Mesodermal cell (in vitro differentiated cells): ENCODE measurements at regions not wholly inside any gene's neighbourhood (a gene's known extent, or its start where the extent isn't known, plus 50 kb on each side); places are given as distances from the start of the nearest gene placed in this dataset.

Experiments used
- H3K27ac ChIP-seq: 2 replicates; pipeline ENCODE4 v1.7.0; 2013; ENCODE audit warnings: mild to moderate bottlenecking, low read depth, low read length, moderate library complexity; ENCODE audit not compliant: severe bottlenecking
- H3K36me3 ChIP-seq: 2 replicates; pipeline ENCODE4 v1.7.1; 2013; ENCODE audit warnings: mild to moderate bottlenecking, low read length, moderate library complexity; ENCODE audit not compliant: control insufficient read depth, insufficient read depth
- H3K4me1 ChIP-seq: one replicate; pipeline ENCODE4 v1.7.1; 2013; ENCODE audit warnings: mild to moderate bottlenecking, low read length; ENCODE audit not compliant: insufficient read depth, control insufficient read depth, poor library complexity, severe bottlenecking
- H3K4me3 ChIP-seq: 2 replicates; pipeline ENCODE4 v1.7.0; 2013; ENCODE audit warnings: low read length, control low read depth, mild to moderate bottlenecking; ENCODE audit not compliant: insufficient read depth, poor library complexity, severe bottlenecking; ENCODE audit errors: extremely low read depth
- H3K9me3 ChIP-seq: 2 replicates; pipeline ENCODE4 v1.7.1; 2013; ENCODE audit warnings: mild to moderate bottlenecking, low read length, moderate library complexity; ENCODE audit not compliant: control insufficient read depth
- WGBS, 2 experiments: methylation state at CpG; one replicate each; pipeline ENCODE4 v1.1.5; 2013; ENCODE audit warnings: missing lambda C conversion rate in 2 of 2; ENCODE audit not compliant: insufficient coverage in 2 of 2; 5-methylcytosine and 5-hydroxymethylcytosine counted together

DNA sequence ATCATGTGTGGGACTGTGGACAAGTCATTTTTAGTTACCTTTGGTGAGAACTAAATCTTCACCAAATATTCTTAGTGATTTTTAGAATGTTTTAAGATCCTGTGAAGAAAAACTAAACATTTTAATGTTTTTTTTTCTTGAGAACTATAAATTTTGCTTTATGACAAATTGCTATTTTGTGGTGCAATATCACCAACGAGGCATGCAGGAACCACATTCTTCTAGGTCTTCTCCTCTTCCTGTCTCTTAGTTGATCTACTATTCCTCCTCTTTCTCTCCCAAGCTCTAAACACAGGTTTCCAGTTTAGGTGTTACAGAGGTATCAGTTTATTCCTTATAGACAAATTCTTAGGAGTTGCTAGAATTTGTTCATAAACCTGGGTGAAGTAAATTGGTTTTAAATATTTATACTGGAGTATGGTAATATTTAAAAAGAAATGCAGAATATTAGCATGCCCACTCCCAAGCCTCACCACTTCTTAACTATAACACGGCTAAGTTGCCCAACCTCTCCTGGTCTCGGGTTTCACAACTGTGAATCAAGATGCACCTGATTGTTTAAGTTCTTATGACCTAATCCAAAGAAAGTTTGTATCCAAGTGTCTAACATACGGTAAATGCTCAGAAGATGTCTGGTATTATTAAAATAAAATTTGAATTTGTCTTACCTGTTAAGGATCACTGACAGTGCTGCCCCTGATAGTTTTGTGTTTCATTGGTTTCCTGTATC, 56.5 kb upstream of the CLNK start:
- no peak overlapping the region for H3K27ac ChIP-seq
- 83% methylated on average over 2 of the region's 4 CpGs; no CpG with 5 or more reads in 1 of the 2 experiments for WGBS, 2 experiments
- no peaks in the 10 kb centered on the region for H3K9me3 ChIP-seq
- H3K4me1 ChIP-seq, result peaks cover 6% of the 10 kb centered on the region
- no peaks in the 10 kb centered on the region for H3K36me3 ChIP-seq
- H3K4me3 ChIP-seq, result no peak overlapping the region

- WGBS, 2 experiments, result 86 to 100% methylated on average over 1 of the region's 1 CpG
- no peak overlapping the region for H3K4me3 ChIP-seq
- H3K9me3 ChIP-seq, result no peaks in the 10 kb centered on the region
- H3K36me3 ChIP-seq, result no peaks in the 10 kb centered on the region
- peaks cover 6% of the 10 kb centered on the region for H3K4me1 ChIP-seq
- H3K27ac ChIP-seq, result no peak overlapping the region
These were observed 55.7 kb upstream of the CLNK start for GRCh38 chr4:10740251-10740650.

- 60 to 86% methylated on average over 1 to 3 of the region's 5 CpGs for WGBS, 2 experiments
- H3K27ac ChIP-seq, result no peak overlapping the region
- no peak overlapping the region for H3K4me3 ChIP-seq
- H3K4me1 ChIP-seq, result peaks cover 6% of the 10 kb centered on the region
- H3K36me3 ChIP-seq, result no peaks in the 10 kb centered on the region
- no peaks in the 10 kb centered on the region for H3K9me3 ChIP-seq
These were observed 54.4 kb upstream of the CLNK start for GRCh38 chr4:10738826-10739489.

DNA sequence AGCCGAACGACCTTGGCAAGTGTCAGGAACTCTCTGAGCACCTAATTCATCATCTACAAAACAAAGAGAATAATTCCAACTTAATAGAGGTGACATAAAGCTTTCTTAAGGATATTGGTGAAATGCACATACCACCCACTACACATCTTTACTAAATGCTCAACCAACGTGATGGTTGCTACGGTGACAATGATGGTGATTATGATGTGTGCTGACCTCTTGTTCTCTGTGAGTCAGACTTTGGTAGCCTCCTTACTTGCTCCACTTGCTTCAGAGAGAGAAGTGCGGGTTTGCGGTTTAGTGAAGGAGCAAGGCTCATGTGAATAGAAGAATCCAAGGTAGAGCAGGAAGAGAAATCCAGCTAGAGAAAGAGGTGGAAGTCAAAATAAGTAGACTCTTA, 52.8 kb upstream of the CLNK start:
- Histone ChIP-seq H3K27ac (no peak overlapping the region), H3K4me3 (no peak overlapping the region), H3K9me3 (no peaks in the 10 kb centered on the region), H3K36me3 (no peaks in the 10 kb centered on the region), H3K4me1 (peaks cover 7% of the 10 kb centered on the region)
- 90% methylated on average over 2 of the region's 6 CpGs; no CpG with 5 or more reads in 1 of the 2 experiments for WGBS, 2 experiments

DNA sequence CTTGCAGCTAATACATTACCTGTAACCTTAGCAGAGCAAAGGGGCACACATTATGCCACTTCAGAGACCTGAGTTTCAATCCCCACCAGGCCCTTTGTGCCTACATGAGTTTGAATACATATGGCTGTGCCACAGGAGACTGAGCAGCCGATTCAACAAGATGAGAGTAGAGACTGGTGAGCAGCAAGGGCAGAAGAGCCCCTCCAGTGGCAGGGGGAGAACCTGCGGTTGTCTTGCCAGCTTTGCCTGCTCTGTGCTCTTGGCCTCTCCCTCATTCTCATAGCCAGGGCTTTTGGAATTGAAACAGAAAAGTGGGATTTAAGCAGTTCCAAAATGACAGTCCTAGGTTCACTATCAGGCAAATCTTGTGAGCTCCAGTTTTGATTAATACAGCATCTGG, 52.3 kb upstream of the CLNK start:
- H3K36me3 ChIP-seq, result no peaks in the 10 kb centered on the region
- peaks cover 9% of the 10 kb centered on the region for H3K4me1 ChIP-seq
- no peak overlapping the region for H3K27ac ChIP-seq
- H3K4me3 ChIP-seq, result no peak overlapping the region
- WGBS, 2 experiments, result 95 to 100% methylated on average over 1 to 2 of the region's 2 CpGs
- H3K9me3 ChIP-seq, result no peaks in the 10 kb centered on the region

- H3K4me3 ChIP-seq, result no peak overlapping the region
- H3K4me1 ChIP-seq, result peaks cover 9% of the 10 kb centered on the region
- whole genome bisulfite sequencing, 2 experiments, result 100% methylated on average over 2 to 3 of the region's 3 CpGs
- H3K36me3 ChIP-seq, result no peaks in the 10 kb centered on the region
- H3K9me3 ChIP-seq, result no peaks in the 10 kb centered on the region
- no peak overlapping the region for H3K27ac ChIP-seq
These were observed 51.7 kb upstream of the CLNK start for GRCh38 chr4:10736266-10736665.

DNA sequence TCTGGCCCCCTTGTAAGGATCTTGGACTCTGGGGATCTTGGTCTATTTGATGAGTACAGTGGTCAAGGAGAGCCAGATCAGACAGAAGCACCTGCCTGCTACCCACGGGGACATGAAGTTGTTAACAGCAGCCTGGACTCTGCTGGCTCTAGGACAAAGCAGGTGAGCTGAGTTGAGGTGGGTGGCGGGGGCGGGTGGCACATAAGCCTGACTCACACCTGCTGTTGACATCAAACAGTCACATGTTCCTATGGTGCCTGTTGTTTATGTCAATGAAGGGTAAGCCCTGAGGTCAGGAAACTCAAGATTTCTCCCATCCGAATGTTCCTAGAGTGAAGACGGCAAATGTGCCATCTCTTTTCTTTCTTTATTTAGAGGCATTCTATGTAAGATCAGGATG, 50.1 kb upstream of the CLNK start:
- no peak overlapping the region for H3K4me3 ChIP-seq
- H3K27ac ChIP-seq, result no peak overlapping the region
- peaks cover 9% of the 10 kb centered on the region for H3K4me1 ChIP-seq
- no peaks in the 10 kb centered on the region for H3K36me3 ChIP-seq
- WGBS, 2 experiments, result 80 to 92% methylated on average over 1 to 4 of the region's 5 CpGs
- H3K9me3 ChIP-seq, result no peaks in the 10 kb centered on the region
